Liver (tissue), 7 donors: ENCODE measurements at regions not wholly inside any gene's neighbourhood (a gene's known extent, or its start where the extent isn't known, plus 50 kb on each side); places are given as distances from the start of the nearest gene placed in this dataset.

ENCODE experiments used
- DNase-seq: peaks from one replicate; pipeline ENCODE4 v3.0.0-alpha.2; 2017; ENCODE audit warnings: low spot score
- H3K27ac ChIP-seq, 2 donors: one replicate each; pipeline ENCODE4 v1.7.0; 2013; ENCODE audit warnings: inconsistent platforms in 2 of 2, low read length in 2 of 2, control low read depth in 1 of 2, low read depth in 1 of 2, mild to moderate bottlenecking in 1 of 2
- H3K27me3 ChIP-seq, 4 donors: one replicate each; pipeline versions ENCODE4 v1.6.1 to v1.7.0; 2013; ENCODE audit warnings: low read length in 3 of 4, inconsistent platforms in 1 of 4, mild to moderate bottlenecking in 1 of 4, moderate library complexity in 1 of 4; ENCODE audit not compliant: control insufficient read depth in 4 of 4, insufficient read depth in 4 of 4
- H3K36me3 ChIP-seq, 4 donors: one replicate each; pipeline versions ENCODE4 v1.6.1 to v1.7.0; 2013; ENCODE audit warnings: low read length in 3 of 4, mild to moderate bottlenecking in 3 of 4, low read depth in 1 of 4, moderate library complexity in 1 of 4; ENCODE audit not compliant: control insufficient read depth in 4 of 4, insufficient read depth in 3 of 4
- H3K4me1 ChIP-seq, 4 donors: one replicate each; pipeline versions ENCODE4 v1.6.1 to v1.7.0; 2013; ENCODE audit warnings: low read length in 3 of 4, mild to moderate bottlenecking in 3 of 4, moderate library complexity in 1 of 4; ENCODE audit not compliant: control insufficient read depth in 4 of 4, insufficient read depth in 4 of 4
- H3K4me3 ChIP-seq, 3 donors: one replicate each; pipeline versions ENCODE4 v1.6.1 to v1.7.0; 2013; ENCODE audit warnings: low read length in 3 of 3, control low read depth in 1 of 3, low read depth in 1 of 3, mild to moderate bottlenecking in 1 of 3
- H3K9ac ChIP-seq, 2 donors: one replicate each; pipeline ENCODE4 v1.7.0; 2013; ENCODE audit warnings: low read length in 2 of 2, mild to moderate bottlenecking in 2 of 2, moderate library complexity in 2 of 2, control low read depth in 1 of 2, low read depth in 1 of 2
- H3K9me3 ChIP-seq, 4 donors: one replicate each; pipeline versions ENCODE4 v1.6.1 to v1.7.0; 2013; ENCODE audit warnings: low read length in 3 of 4; ENCODE audit not compliant: control insufficient read depth in 4 of 4
- FOXA2 ChIP-seq: IDR thresholded peaks from 2 replicates; pipeline ENCODE4 v1.6.1; 2016; ENCODE audit warnings: antibody characterized with exemption
- GABPA ChIP-seq, 2 donors: IDR thresholded peaks in 1 of 2; conservative IDR thresholded peaks in 1 of 2; 2 replicates each; pipeline ENCODE4 v1.6.1; 2016; ENCODE audit warnings: antibody characterized with exemption in 2 of 2, mild to moderate bottlenecking in 1 of 2, moderate library complexity in 1 of 2
- HNF4A ChIP-seq, 2 donors: conservative IDR thresholded peaks; 2 replicates each; pipeline ENCODE4 v1.6.1; 2016; ENCODE audit warnings: antibody characterized with exemption in 2 of 2, mild to moderate bottlenecking in 2 of 2
- JUND ChIP-seq, 2 donors: IDR thresholded peaks; 2 replicates each; pipeline ENCODE4 v1.6.1; 2016; ENCODE audit warnings: antibody characterized with exemption in 2 of 2
- NR2F2 ChIP-seq: IDR thresholded peaks from 2 replicates; pipeline ENCODE4 v1.6.1; 2016; ENCODE audit warnings: antibody characterized with exemption
- RAD21 ChIP-seq, 2 donors: IDR thresholded peaks; 2 replicates each; pipeline ENCODE4 v1.6.1; 2016; ENCODE audit warnings: antibody characterized with exemption in 2 of 2, mild to moderate bottlenecking in 2 of 2
- RXRA ChIP-seq, 2 donors: IDR thresholded peaks; 2 replicates each; pipeline ENCODE4 v1.6.1; 2017 to 2018; ENCODE audit warnings: antibody characterized with exemption in 2 of 2, mild to moderate bottlenecking in 1 of 2
- SP1 ChIP-seq: IDR thresholded peaks from 2 replicates; pipeline ENCODE4 v1.6.1; 2018; ENCODE audit warnings: antibody characterized with exemption, mild to moderate bottlenecking
- TAF1 ChIP-seq: conservative IDR thresholded peaks from 2 replicates; pipeline ENCODE4 v1.6.1; 2016; ENCODE audit warnings: antibody characterized with exemption, mild to moderate bottlenecking
- WGBS: extraction: QIAGEN DNeasy Blood & Tissue Kit; methylation state at CpG from one replicate; pipeline ENCODE4 v1.1.7; 2013; 5-methylcytosine and 5-hydroxymethylcytosine counted together
- TF ChIP-seq, protein P1 (sequence below): IDR thresholded peaks from 2 replicates; pipeline ENCODE4 v1.6.1; 2016; ENCODE audit warnings: antibody characterized with exemption
- TF ChIP-seq, protein P2 (sequence below): IDR thresholded peaks from 2 replicates; pipeline ENCODE4 v1.6.1; 2016; ENCODE audit warnings: antibody characterized with exemption
- donor health status: healthy.
- donor health status: healthy.
- donor health status: healthy.
- donor health status: healthy.

DNA sequence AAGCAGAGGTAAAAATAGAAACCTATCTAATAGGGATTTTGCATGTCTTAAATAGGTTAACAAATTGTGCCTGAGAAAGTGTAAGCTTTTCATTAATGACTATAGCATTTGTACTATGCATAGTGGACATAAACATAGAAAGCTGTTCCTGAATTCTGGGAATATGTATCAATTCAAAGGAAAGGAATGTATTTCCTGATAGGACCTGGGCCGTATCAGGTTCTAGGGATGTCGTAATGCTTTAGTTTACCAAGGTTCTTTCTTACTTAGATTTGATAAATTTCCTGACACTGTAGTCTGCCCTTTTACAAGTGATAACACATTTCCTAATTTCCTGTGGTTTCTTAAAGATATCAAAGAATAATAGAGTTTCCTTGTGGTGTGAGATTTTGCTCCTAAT, 191.3 kb downstream of the CDH7 start:
- DNase-seq = no peak
- Histone ChIP-seq H3K27ac (no peak overlapping the region), H3K27me3 (peaks cover 0 to 2% (median 0%) of the 10 kb centered on the region in 4 donors), H3K4me3 (no peak overlapping the region), H3K9me3 (no peaks in the 10 kb centered on the region), H3K36me3 (no peaks in the 10 kb centered on the region), H3K4me1 (peaks cover 0 to 8% (median 1%) of the 10 kb centered on the region in 4 donors), H3K9ac (no peak overlapping the region)
- no peak for TF ChIP-seq HNF4A (conservative IDR thresholded peaks at IDR 0.05)
- TF ChIP-seq, protein P1, sequence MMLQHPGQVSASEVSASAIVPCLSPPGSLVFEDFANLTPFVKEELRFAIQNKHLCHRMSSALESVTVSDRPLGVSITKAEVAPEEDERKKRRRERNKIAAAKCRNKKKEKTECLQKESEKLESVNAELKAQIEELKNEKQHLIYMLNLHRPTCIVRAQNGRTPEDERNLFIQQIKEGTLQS = no peak
- no peak for TF ChIP-seq JUND (IDR thresholded peaks at IDR 0.05)
- TF ChIP-seq TAF1 = no peak
- TF ChIP-seq GABPA (IDR thresholded peaks at IDR 0.05 in 1 of 2, conservative IDR thresholded peaks at IDR 0.05 in 1 of 2) = no peak
- no peak for TF ChIP-seq SP1
- no peak for TF ChIP-seq FOXA2
- no peak for TF ChIP-seq NR2F2
- TF ChIP-seq RAD21 (IDR thresholded peaks at IDR 0.05) = no peak
- TF ChIP-seq, protein P2, sequence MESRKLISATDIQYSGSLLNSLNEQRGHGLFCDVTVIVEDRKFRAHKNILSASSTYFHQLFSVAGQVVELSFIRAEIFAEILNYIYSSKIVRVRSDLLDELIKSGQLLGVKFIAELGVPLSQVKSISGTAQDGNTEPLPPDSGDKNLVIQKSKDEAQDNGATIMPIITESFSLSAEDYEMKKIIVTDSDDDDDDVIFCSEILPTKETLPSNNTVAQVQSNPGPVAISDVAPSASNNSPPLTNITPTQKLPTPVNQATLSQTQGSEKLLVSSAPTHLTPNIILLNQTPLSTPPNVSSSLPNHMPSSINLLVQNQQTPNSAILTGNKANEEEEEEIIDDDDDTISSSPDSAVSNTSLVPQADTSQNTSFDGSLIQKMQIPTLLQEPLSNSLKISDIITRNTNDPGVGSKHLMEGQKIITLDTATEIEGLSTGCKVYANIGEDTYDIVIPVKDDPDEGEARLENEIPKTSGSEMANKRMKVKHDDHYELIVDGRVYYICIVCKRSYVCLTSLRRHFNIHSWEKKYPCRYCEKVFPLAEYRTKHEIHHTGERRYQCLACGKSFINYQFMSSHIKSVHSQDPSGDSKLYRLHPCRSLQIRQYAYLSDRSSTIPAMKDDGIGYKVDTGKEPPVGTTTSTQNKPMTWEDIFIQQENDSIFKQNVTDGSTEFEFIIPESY = no peak
- WGBS = 43% methylated on average over 2 of the region's 2 CpGs

DNA sequence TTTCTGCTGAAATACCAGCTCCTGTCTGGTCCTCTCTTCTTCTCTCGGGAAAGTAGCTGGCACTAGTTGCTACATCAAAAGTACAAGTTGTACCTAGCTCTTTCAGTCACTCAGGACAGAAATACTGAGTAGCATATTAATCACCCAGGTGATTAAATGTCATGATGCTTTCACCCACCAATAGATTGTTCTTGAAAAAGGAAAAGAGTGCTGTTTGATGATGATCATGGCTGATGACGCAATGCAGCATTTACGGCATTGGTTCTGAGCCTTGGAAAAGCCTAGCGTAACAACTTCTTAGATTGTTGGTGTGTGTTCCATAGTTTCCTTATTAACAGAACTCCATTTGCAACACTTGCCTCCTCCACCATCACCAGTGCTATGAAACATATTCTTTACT, 190.7 kb downstream of the CDH7 start:
- TF ChIP-seq RXRA (IDR thresholded peaks at IDR 0.05) = no peak
- no peak for TF ChIP-seq JUND (IDR thresholded peaks at IDR 0.05)
- DNase-seq = no peak
- H3K9ac ChIP-seq = no peak overlapping the region
- H3K27me3 ChIP-seq = peaks cover 0 to 2% (median 0%) of the 10 kb centered on the region in 4 donors
- no peak overlapping the region for H3K4me3 ChIP-seq
- H3K4me1 ChIP-seq = peaks cover 0 to 3% (median 1%) of the 10 kb centered on the region in 4 donors
- WGBS = 83% methylated on average over 4 of the region's 4 CpGs
- no peaks in the 10 kb centered on the region for H3K9me3 ChIP-seq
- H3K27ac ChIP-seq = no peak overlapping the region
- H3K36me3 ChIP-seq = no peaks in the 10 kb centered on the region
